OCI-LY7 (cell line): ENCODE measurements at regions not wholly inside any gene's neighbourhood (a gene's known extent, or its start where the extent isn't known, plus 50 kb on each side); places are given as distances from the start of the nearest gene placed in this dataset.

ENCODE experiments used
- CTCF ChIP-seq: fragments of 200-600 bp; sonication (generic); conservative IDR thresholded peaks from 2 replicates; pipeline ENCODE4 v1.5.1; 2014; ENCODE audit warnings: mild to moderate bottlenecking, antibody characterized with exemption, low read length, moderate library complexity, mixed read lengths
- EZH2phosphoT487 ChIP-seq: fragments of 200-600 bp; sonication (generic); IDR thresholded peaks from 2 replicates; pipeline ENCODE4 v1.6.1; 2018; ENCODE audit warnings: low read depth, borderline replicate concordance, mild to moderate bottlenecking, mixed run types, antibody characterized with exemption, low read length, moderate library complexity, mixed read lengths

- no peak for TF ChIP-seq CTCF
- TF ChIP-seq EZH2phosphoT487, result no peak
Observed at GRCh38 chr22:49052560-49052959, 775.1 kb downstream of the BRD1 start.
